ENCODE measurements at regions not wholly inside any gene's neighbourhood (a gene's known extent, or its start where the extent isn't known, plus 50 kb on each side); places are given as distances from the start of the nearest gene placed in this dataset.
A peak's percentile ranks its signal among the peaks of the same experiment; 100 is the strongest.
"Not testable (repeated sequence)": the region's sequence is repeated elsewhere in the genome, so short reads cannot be mapped to it uniquely, and the experiment has no call there.

DNA sequence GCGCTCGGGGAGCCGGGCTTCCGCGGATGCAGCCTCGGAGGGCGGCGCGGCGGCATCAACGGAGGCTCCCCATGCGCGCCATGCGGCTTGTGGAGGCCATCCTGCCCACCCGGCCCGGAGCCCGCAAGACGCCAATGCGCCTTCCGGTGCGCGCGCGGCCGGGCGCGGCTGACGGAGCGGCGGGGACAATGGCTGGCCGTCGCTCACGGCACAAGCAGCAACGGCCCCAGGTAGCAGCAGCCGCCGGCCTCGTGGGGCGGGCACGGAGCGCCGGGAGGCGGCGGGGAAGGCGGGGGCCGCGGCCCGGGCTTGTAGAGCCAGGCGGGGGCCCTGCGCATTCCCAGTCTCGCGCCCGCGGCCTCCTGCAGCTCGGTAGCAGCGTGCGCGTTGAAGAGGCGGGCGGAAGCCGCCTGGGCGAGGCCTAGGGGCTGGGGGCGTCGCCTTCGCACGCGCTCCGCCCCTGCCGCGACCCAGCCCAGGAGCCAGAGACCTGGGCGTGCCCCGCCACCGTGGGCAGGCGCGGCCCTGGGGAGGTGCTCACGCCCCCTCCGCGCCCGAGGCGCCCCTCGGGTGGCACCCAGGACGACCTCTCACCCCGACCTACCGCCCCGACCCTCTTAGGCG lies 130.2 kb upstream of the PRKX start:
- H4K20me1 ChIP-seq, H3K4me2 ChIP-seq, H3K4me1 ChIP-seq, H3K27me3 ChIP-seq, H3K9me3 ChIP-seq, H3K36me3 ChIP-seq: not testable (repeated sequence)
- peak overlapping the region; percentile 67; the same call in 1 of the 2 replicates for H3K27ac ChIP-seq
- peak overlapping the region; percentile 66; the same call in 1 of the 2 replicates for H3K9ac ChIP-seq
- H3K4me3 ChIP-seq, result peak overlapping the region; percentile 59; the same call in 1 of the 2 replicates

DNA sequence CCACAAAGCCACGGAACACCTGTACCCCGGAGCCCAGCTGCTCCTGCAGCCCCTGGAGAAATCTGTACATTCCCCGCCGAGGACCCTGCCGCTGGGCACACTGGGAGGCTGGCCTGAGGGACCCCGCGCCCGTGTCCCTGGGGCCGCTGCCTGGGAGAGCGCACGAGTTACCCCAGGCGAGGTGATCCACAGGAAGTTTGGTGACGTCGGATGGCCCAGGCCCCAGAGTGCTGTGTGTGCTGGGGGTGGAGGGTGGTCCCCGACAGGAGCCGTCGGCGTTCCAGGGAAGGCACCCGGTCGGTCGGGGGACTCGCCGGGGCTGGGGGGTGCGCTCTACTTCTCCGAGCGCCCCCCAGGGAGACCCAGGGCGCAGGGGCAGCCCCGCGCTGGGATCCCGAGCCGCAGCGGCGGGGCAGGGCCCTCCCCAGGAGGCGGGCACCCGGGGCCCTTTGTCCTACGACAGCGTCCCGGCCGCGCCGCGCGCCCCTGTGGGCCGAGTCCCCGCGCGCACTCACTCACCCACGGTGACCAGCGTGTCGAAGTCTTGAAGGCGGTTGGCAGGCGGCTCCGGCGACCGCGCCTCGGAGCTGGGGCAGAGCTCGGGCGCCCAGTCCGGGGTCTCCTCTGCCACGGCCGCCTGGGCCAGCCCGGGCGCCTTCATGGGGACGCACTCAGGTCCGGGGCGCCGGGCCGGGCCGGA lies 129.5 kb upstream of the PRKX start:
- H4K20me1 ChIP-seq, H3K27me3 ChIP-seq, H3K9me3 ChIP-seq, H3K36me3 ChIP-seq, H3K4me2 ChIP-seq, H3K4me1 ChIP-seq: not testable (repeated sequence)
- H3K4me3 ChIP-seq, result peak overlapping the region; percentile 59; the same call in 1 of the 2 replicates
- H3K9ac ChIP-seq, result peak overlapping the region; percentile 66; the same call in 1 of the 2 replicates
- peak overlapping the region; percentile 67; the same call in 1 of the 2 replicates for H3K27ac ChIP-seq

DNA sequence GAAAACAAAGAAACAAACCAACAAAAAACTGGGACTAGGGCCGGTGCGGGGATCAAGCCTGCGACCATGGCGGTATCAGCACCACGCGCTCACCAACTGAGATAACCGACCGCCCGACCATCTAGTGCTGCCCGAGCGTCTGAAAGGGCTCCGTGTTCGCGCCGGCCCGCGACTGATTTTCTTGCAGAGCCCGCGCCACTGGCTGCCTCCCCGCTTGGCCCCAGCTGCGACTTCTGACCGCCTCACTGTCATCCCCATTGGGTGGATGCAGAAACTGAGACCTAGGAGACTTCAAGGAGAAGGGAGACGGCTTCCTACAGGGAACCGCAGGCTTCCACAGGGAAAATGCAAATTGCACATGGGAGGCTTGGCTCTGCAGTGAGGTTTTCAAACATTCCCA lies 125.3 kb upstream of the PRKX start:
- H3K4me2 ChIP-seq, H3K27me3 ChIP-seq, H3K9ac ChIP-seq, H4K20me1 ChIP-seq, H3K27ac ChIP-seq, H3K4me3 ChIP-seq, H3K9me3 ChIP-seq, H3K36me3 ChIP-seq, H3K4me1 ChIP-seq: not testable (repeated sequence)

DNA sequence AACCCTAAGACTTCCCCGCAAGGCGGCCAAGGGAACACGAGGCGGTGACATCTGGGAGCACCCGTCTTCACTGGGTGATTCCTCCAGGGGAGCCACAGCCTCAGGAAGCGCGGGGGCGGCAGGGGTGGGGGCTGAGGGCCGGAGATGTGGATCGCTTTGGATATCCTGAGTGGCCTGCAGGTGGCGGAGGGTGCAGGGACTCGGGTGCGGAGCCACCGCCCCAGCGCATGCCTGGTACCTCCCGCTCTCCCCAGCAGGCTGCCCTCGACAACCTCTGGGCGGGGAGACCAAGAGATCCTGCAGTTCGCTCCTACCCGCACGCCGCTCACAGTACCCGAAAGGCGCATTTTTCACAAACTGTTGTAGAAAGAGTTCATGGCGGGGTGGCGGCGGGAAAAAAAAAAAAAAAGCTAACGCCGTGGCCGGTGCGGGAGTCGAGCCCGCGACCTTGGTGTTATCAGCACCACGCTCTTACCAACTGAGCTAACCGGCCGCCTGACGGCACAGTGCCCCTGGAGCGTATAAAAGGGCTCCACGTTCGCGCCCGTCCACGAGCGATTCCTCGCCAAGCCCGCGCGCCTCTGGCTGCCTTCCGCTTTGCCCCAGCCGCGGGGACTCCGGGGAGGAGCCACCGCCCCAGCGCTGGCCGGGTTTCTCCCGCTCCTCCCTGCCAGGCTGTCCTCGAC lies 124.7 kb upstream of the PRKX start:
- not testable (repeated sequence) for H3K9ac ChIP-seq, H3K4me2 ChIP-seq, H3K36me3 ChIP-seq, H4K20me1 ChIP-seq, H3K4me3 ChIP-seq, H3K27ac ChIP-seq, H3K27me3 ChIP-seq, H3K4me1 ChIP-seq, H3K9me3 ChIP-seq

GRCh38 chrX:3837211-3837610 lies 123.8 kb upstream of the PRKX start:
- not testable (repeated sequence) for H3K27ac ChIP-seq, H3K4me1 ChIP-seq, H3K27me3 ChIP-seq, H3K4me2 ChIP-seq, H3K9me3 ChIP-seq, H3K36me3 ChIP-seq, H3K4me3 ChIP-seq, H4K20me1 ChIP-seq, H3K9ac ChIP-seq

DNA sequence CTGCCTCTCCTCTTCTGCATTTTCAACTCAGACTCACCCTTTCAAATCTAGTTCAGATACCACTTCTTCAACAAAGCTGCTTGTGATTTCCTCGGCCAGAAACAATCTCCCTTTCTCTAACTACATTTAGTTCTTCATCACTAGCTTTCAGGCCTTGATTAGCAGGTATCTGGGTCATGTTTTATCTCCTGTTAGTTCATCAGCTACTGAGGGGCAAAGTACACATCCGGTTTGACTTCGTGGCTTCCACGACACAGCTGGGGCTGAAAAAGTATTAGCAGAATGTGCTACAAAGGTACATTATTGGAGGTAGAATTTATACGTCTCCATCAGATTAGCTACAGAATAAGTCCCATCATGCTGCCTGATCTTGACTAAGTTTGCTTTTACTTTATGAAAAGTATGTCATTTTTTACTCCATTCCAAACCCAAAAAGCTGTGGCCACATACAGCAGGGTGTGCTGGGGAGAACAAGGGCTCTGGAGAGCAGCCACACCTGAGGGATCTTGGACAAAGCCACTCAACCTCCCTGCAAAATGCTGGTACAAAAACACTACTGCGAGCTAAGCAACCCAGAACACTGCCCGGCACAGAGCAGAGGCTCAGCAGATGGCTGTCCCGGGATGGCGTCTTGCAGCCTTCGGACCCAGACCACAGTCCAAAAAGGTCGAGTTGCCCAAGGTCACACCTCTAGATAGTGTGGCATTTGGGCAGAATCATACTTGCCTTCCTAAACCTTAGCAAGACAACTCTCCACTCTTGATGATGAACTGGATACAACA lies 120.5 kb upstream of the PRKX start:
- not testable (repeated sequence) for H3K27ac ChIP-seq, H3K36me3 ChIP-seq, H3K9ac ChIP-seq, H3K4me1 ChIP-seq, H3K9me3 ChIP-seq, H3K4me2 ChIP-seq, H3K4me3 ChIP-seq, H3K27me3 ChIP-seq, H4K20me1 ChIP-seq

DNA sequence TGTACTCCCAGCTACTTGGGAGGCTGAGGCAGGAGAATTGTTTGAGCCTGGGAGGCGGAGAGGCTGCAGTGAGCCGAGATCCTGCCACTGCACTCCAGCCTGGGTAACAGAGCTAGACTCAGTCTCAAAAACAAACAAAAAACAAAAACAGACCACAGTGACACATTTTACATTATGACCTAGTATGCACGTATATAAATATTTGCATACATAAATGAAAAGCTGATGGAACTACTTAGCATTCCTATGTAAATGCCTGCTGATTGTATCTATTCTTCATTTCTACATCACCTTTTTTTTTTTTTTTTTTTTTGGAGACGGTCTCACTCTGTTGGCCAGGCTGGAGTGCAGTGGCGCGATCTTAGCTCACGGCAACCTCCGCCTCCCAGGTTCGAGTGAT lies 116.6 kb upstream of the PRKX start:
- not testable (repeated sequence) for H3K9ac ChIP-seq, H3K4me3 ChIP-seq, H4K20me1 ChIP-seq, H3K9me3 ChIP-seq, H3K36me3 ChIP-seq, H3K27me3 ChIP-seq, H3K4me2 ChIP-seq, H3K27ac ChIP-seq, H3K4me1 ChIP-seq

DNA sequence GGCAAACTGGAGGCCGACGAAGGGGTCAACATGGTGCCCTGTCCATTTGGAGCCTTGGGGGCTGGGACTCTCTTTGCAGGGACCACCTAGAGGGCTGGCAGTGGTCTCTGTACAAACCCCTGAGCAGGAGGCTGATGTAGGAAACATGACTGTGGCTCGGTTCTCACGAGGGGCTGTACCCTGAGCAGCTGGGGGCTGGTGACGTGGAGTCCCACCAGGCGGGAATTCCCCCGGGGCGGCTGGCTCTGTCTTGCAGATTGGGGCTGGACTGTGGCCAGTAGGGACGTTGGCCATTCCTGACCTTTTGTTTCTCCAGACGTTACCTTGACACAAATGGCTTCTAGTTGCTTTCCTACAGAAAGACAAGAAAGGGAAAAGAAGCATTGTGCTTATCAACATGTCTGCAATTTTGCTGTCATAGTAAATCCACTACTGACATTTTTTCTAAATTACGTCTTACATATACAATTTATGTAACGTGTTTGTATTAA lies 115.6 kb upstream of the PRKX start:
- H4K20me1 ChIP-seq, H3K9ac ChIP-seq, H3K36me3 ChIP-seq, H3K9me3 ChIP-seq, H3K4me2 ChIP-seq, H3K27me3 ChIP-seq, H3K4me1 ChIP-seq, H3K4me3 ChIP-seq, H3K27ac ChIP-seq: not testable (repeated sequence)

DNA sequence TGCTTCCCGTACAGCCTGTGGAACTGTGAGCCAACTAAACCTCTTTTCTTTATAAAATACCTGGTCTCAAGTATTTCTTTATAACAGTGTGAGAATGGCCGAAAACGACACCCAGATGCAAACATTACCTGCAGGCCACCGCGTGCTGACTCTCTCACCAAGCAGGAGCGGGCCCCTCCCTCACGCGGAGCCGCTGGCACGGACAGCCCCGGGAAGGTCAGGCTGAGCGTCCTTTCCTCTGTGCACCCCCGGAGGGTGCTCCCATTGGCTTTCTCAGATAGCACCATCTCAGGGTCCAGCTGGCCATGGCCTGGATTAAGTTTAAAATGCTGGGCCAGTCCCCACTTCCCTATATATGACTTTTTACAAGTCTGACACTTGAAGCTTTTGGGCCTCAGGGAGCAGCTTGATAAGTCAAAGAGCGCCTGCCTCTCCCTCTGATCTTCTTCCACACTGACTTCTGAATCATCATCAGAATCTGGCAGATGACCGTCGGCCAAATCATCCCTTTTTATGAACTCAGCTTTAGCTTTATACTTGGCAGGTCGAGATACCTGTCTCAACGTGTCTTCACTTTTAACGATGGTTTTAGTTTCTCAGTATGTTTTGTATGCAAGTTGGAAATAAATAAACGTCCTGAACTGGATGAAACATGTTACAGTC lies 115.1 kb upstream of the PRKX start:
- not testable (repeated sequence) for H3K4me3 ChIP-seq, H3K36me3 ChIP-seq, H3K27me3 ChIP-seq, H3K9me3 ChIP-seq, H3K27ac ChIP-seq, H3K4me2 ChIP-seq, H3K4me1 ChIP-seq, H3K9ac ChIP-seq, H4K20me1 ChIP-seq

DNA sequence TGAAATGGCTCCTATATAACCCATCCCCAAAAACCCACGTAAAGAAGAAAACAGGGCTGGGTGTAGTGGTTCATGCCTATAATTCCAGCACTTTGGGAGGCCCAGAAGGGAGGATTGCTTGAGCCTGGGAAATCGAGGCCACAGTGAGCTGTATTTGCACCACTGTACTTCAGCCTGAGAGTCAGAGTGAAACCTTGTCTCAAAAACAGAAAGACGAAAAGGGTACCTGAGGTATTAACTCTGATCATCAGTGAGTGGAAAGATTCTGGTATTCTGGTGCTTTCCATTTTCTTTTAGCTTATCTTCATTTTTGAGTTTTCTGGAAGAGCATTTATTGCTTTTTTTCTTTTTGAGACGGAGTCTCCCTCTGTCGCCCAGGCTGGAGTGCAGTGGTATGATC lies 110.6 kb upstream of the PRKX start:
- not testable (repeated sequence) for H3K4me1 ChIP-seq, H3K27me3 ChIP-seq

More for the DNA sequence above, 110.6 kb upstream of the PRKX start:
- H3K4me3 ChIP-seq, H3K4me2 ChIP-seq, H3K27ac ChIP-seq, H3K9ac ChIP-seq, H3K9me3 ChIP-seq: not testable (repeated sequence)
- Histone ChIP-seq H4K20me1 (peaks cover 35% of the 10 kb centered on the region), H3K36me3 (peaks cover 46% of the 10 kb centered on the region)
